LNCaP clone FGC (cell line): ENCODE measurements at regions not wholly inside any gene's neighbourhood (a gene's known extent, or its start where the extent isn't known, plus 50 kb on each side); places are given as distances from the start of the nearest gene placed in this dataset.
"Not testable (repeated sequence)": the region's sequence is repeated elsewhere in the genome, so short reads cannot be mapped to it uniquely, and the experiment has no call there.

ENCODE experiments used
- DNase-seq: peaks from one replicate; pipeline ENCODE4 v3.0.0-alpha.2; 2011; ENCODE audit warnings: low read depth
- H3K4me3 ChIP-seq: 2 replicates; pipeline ENCODE4 v1.5.1; 2011; ENCODE audit warnings: mild to moderate bottlenecking, low read depth, low read length, control low read depth
- TF ChIP-seq, protein P1 (sequence below): IDR thresholded peaks from 2 replicates; pipeline ENCODE4 v1.5.1; 2012; ENCODE audit warnings: mild to moderate bottlenecking; ENCODE audit not compliant: control insufficient read depth, insufficient read depth; ENCODE audit errors: extremely low read depth

DNA sequence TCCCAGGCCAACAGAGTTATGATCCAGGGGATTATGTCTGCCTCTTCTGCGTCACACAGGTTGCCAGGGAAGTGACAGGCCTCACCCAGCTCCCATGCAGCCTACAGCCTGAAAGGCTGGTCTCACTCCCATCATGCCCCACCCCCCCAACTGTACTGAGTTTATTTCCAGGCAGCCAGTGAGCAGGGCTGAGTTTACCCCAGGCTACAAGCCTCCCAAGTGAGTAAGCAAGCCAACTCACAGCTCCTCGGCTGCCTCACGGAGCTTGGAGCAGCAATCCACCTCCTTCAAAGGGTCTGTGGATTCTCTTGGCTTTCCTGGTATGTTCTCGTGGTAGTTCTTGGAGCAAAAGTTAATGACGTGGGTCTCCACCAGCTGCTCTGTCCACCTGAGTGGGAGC, 1147.6 kb upstream of the ADGRL4 start:
- no peak for DNase-seq

DNA sequence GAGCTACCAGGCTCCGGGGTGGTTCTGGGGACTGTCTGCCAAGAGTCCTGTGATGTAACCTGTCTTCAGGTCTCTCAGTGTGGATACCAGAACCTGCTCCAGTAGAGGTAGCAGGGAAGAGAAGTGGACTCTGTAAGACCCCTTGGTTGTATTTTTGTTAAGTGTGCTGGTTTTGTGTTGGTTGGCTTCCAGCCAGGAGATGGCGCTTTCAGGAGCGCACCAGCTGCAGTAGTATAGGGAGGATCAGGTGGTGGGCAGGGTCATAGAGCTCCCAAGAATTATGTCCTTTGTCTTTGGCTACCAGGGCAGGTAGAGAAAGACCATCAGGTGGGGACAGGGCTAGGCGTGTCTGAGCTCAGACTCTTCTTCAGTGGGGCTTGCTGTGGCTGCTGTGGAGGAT, 1147.2 kb upstream of the ADGRL4 start:
- TF ChIP-seq, protein P1, sequence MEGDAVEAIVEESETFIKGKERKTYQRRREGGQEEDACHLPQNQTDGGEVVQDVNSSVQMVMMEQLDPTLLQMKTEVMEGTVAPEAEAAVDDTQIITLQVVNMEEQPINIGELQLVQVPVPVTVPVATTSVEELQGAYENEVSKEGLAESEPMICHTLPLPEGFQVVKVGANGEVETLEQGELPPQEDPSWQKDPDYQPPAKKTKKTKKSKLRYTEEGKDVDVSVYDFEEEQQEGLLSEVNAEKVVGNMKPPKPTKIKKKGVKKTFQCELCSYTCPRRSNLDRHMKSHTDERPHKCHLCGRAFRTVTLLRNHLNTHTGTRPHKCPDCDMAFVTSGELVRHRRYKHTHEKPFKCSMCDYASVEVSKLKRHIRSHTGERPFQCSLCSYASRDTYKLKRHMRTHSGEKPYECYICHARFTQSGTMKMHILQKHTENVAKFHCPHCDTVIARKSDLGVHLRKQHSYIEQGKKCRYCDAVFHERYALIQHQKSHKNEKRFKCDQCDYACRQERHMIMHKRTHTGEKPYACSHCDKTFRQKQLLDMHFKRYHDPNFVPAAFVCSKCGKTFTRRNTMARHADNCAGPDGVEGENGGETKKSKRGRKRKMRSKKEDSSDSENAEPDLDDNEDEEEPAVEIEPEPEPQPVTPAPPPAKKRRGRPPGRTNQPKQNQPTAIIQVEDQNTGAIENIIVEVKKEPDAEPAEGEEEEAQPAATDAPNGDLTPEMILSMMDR, result no peak
- no peak for DNase-seq
- no peak overlapping the region for H3K4me3 ChIP-seq

More for the DNA sequence above, 1147.6 kb upstream of the ADGRL4 start:
- H3K4me3 ChIP-seq, result no peak overlapping the region
- TF ChIP-seq, protein P1, result no peak

DNA sequence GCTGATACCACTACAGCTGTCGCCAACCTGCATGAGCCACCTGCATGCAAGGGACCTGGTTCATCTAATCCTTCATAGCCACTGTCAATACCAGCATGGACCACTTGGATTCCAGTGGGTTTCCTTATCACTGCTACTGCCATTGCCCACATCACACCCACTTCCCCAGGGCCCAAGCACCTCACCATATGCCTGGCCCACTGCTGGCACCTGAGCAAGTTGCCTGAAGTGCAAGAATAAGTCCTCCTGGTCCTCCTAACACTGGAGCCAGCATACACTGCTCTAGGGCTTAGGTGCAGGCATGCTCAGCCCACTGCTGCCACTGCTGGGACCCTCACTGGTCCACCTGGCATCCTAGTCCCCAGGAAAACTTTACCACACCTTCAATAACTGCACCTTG, 1136.8 kb upstream of the ADGRL4 start:
- no peak for DNase-seq
- TF ChIP-seq, protein P1, result no peak
- H3K4me3 ChIP-seq, result no peak overlapping the region

DNA sequence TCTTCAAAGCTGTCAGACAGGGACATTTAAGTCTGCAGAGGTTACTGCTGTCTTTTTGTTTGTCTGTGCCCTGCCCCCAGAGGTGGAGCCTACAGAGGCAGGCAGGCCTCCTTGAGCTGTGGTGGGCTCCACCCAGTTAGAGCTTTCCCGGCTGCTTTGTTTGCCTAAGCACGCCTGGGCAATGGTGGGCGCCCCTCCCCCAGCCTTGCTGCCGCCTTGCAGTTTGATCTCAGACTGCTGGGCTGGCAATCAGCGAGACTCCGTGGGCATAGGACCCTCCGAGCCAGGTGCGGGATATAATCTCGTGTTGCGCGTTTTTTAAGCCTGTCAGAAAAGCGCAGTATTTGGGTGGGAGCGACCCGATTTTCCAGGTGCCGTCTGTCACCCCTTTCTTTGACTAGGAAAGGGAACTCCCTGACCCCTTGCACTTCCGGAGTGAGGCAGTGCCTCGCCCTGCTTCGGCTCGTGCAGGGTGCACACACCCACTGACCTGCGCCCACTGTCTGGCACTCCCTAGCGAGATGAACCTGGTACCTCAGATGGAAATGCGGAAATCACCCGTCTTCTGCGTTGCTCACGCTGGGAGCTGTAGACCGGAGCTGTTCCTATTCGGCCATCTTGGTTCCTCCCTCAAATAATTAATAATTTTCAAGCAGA, 1131.5 kb upstream of the ADGRL4 start:
- not testable (repeated sequence) for DNase-seq, H3K4me3 ChIP-seq

DNA sequence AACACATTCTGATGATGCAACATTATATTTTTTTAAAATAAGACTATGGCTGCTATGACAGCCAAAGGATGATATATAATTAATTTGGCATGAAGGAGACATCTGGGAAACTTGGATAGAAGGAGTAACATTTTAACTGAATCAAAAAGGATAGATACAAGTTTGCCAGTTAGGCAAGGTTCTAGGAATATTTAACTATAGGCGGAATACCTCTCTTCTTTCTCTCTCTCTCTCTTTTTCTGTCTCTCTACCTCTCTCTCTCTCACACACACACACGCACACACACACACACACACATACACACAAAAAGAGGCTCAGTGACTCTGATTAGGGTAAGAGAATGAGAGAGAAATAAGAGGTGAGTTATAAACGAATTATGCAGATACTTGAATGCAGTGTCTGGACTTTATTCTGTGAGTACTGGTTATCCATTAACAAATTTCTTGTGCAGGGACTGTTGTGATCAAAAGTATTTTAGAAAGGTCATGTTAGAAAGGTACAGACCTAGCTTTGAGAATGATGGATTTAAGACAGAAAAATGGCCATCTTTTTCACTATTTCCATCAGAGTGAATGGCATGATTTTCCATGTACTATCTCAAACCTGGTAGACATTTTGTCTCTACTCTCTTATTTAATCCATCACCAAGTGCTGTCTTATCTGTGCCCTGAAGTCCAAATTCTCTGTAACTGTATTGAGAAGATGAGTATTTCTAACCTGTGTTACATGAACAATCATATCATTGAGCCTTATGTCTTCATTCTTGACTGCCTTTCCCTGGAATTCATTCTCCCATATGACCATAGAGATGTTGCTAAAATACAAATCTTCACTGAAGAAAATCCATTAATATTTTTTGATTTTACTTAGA, 1106.9 kb upstream of the ADGRL4 start:
- TF ChIP-seq, protein P1, result no peak
- no peak for DNase-seq
- no peak overlapping the region for H3K4me3 ChIP-seq

DNA sequence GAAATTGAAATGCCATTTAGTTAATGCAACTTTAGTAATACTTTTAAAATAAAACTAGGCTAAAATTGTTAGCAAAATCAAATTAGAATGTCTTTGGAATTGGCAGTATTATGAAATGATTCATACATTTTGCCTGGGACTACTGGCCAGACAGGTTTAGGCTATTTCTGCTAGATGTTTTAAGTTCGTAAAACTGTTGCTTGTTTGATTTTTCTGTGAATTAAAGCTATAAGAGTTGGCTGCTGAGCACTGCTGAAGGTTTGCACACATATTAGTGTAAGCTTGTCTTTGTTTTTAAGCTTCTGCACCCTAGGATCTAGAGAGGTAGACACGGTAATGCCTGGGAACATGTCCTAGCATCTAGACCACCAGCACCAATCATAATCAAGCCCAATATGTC, 1094.6 kb upstream of the ADGRL4 start:
- TF ChIP-seq, protein P1, result no peak
- no peak overlapping the region for H3K4me3 ChIP-seq
- DNase-seq, result no peak

DNA sequence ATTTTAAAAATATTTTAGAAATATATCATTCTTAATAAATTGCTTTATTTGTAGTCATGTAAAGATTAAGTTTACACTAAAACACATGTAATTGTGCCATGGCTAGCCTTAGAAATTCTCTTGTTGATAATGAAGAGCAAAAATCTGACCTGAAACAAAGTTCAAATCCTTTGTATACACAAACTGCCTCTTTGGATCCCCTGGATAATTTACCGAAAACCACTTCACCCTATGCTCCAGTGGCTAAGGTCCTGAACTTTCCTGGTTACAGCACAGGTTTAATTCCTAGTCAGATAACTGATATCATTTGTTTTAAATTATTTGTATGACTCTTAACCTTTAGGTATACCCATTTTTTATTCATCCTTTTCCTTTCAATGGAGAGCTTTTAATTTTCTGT, 1093.2 kb upstream of the ADGRL4 start:
- TF ChIP-seq, protein P1, result no peak
- H3K4me3 ChIP-seq, result no peak overlapping the region
- no peak for DNase-seq
